NCI-H1092 treated with DMSO at 0.1 percent for 48 hours (cell line): ENCODE measurements at regions not wholly inside any gene's neighbourhood (a gene's known extent, or its start where the extent isn't known, plus 50 kb on each side); places are given as distances from the start of the nearest gene placed in this dataset.
"Not testable (repeated sequence)": the region's sequence is repeated elsewhere in the genome, so short reads cannot be mapped to it uniquely, and the experiment has no call there.

Experiments used
- DNase-seq: peaks from one replicate; lab custom pipeline; 2025; lab: John Stamatoyannopoulos, UW

GRCh38 chr3:104269771-104270170 lies 1096.9 kb upstream of the ALCAM start:
- DNase-seq = no peak

- DNase-seq = no peak
Measured at GRCh38 chr3:104273046-104273649, 1093.6 kb upstream of the ALCAM start.

- DNase-seq = no peak
Measured at GRCh38 chr3:104275199-104275598, 1091.5 kb upstream of the ALCAM start.

GRCh38 chr3:104279617-104280016 lies 1087.1 kb upstream of the ALCAM start:
- no peak for DNase-seq

GRCh38 chr3:104281713-104282112 lies 1085.0 kb upstream of the ALCAM start:
- DNase-seq = no peak

GRCh38 chr3:104286645-104287044 lies 1080.1 kb upstream of the ALCAM start:
- DNase-seq = no peak

GRCh38 chr3:104291437-104291851 lies 1075.3 kb upstream of the ALCAM start:
- DNase-seq = no peak

GRCh38 chr3:104291878-104292277 lies 1074.8 kb upstream of the ALCAM start:
- DNase-seq = no peak

GRCh38 chr3:104297617-104298016 lies 1069.1 kb upstream of the ALCAM start:
- DNase-seq = no peak

- DNase-seq = no peak
Measured at GRCh38 chr3:104298662-104299061, 1068.0 kb upstream of the ALCAM start.

- no peak for DNase-seq
Measured at GRCh38 chr3:104316118-104316517, 1050.6 kb upstream of the ALCAM start.

GRCh38 chr3:104323226-104323625 lies 1043.5 kb upstream of the ALCAM start:
- no peak for DNase-seq

GRCh38 chr3:104347291-104347690 lies 1019.4 kb upstream of the ALCAM start:
- DNase-seq = no peak

- DNase-seq = no peak
Measured at GRCh38 chr3:104349836-104350235, 1016.9 kb upstream of the ALCAM start.

- no peak for DNase-seq
Measured at GRCh38 chr3:104353951-104354350, 1012.8 kb upstream of the ALCAM start.

- no peak for DNase-seq
Measured at GRCh38 chr3:104359546-104359945, 1007.2 kb upstream of the ALCAM start.

- DNase-seq = no peak
Measured at GRCh38 chr3:104360038-104360437, 1006.7 kb upstream of the ALCAM start.

GRCh38 chr3:104361748-104362147 lies 1005.0 kb upstream of the ALCAM start:
- not testable (repeated sequence) for DNase-seq

- DNase-seq = no peak
Measured at GRCh38 chr3:104362319-104362718, 1004.4 kb upstream of the ALCAM start.

GRCh38 chr3:104367000-104367399 lies 999.7 kb upstream of the ALCAM start:
- DNase-seq = no peak

GRCh38 chr3:104368760-104369159 lies 997.9 kb upstream of the ALCAM start:
- no peak for DNase-seq

- DNase-seq = no peak
Measured at GRCh38 chr3:104385421-104385820, 981.3 kb upstream of the ALCAM start.

GRCh38 chr3:104388619-104389018 lies 978.1 kb upstream of the ALCAM start:
- DNase-seq = peak; percentile 16

- DNase-seq = no peak
Measured at GRCh38 chr3:104392327-104392726, 974.4 kb upstream of the ALCAM start.
